GM19351 (cell line): ENCODE measurements at regions not wholly inside any gene's neighbourhood (a gene's known extent, or its start where the extent isn't known, plus 50 kb on each side); places are given as distances from the start of the nearest gene placed in this dataset.

Experiments used
- ATAC-seq: cut with Tn5 transposase; IDR thresholded peaks from one replicate; pipeline ENCODE4 v1.9.1; 2021; ENCODE audit warnings: mild to moderate bottlenecking, moderate library complexity; ENCODE audit not compliant: unreplicated experiment

- no peak for ATAC-seq
Observed at GRCh38 chr1:47627016-47627415, 189.2 kb downstream of the FOXD2 start.

- ATAC-seq, result no peak
Observed at GRCh38 chr1:47627471-47628370, 189.9 kb downstream of the FOXD2 start.

- ATAC-seq, result no peak
Observed at GRCh38 chr1:47629201-47629600, 191.4 kb downstream of the FOXD2 start.

- no peak for ATAC-seq
Observed at GRCh38 chr1:47630346-47630745, 192.5 kb downstream of the FOXD2 start.

GRCh38 chr1:47631411-47631995, 193.7 kb downstream of the FOXD2 start:
- ATAC-seq, result no peak

GRCh38 chr1:47635111-47635510, 197.3 kb downstream of the FOXD2 start:
- no peak for ATAC-seq

GRCh38 chr1:47635597-47635996, 197.8 kb downstream of the FOXD2 start:
- no peak for ATAC-seq

GRCh38 chr1:47637111-47637685, 199.4 kb downstream of the FOXD2 start:
- ATAC-seq, result no peak

- ATAC-seq, result no peak
Observed at GRCh38 chr1:47638240-47638639, 200.4 kb downstream of the FOXD2 start.

GRCh38 chr1:47638713-47639112, 200.9 kb downstream of the FOXD2 start:
- ATAC-seq, result no peak

- ATAC-seq, result no peak
Observed at GRCh38 chr1:47643306-47644211, 205.7 kb downstream of the FOXD2 start.

GRCh38 chr1:47644212-47644573, 206.3 kb downstream of the FOXD2 start:
- ATAC-seq, result no peak

GRCh38 chr1:47645151-47645550, 207.3 kb downstream of the FOXD2 start:
- no peak for ATAC-seq

- ATAC-seq, result no peak
Observed at GRCh38 chr1:47646676-47647075, 208.8 kb downstream of the FOXD2 start.

- ATAC-seq, result no peak
Observed at GRCh38 chr1:47647327-47647845, 209.5 kb downstream of the FOXD2 start.

GRCh38 chr1:47650205-47650604, 212.4 kb downstream of the FOXD2 start:
- ATAC-seq, result no peak

GRCh38 chr1:47650611-47651010, 212.8 kb downstream of the FOXD2 start:
- no peak for ATAC-seq

- ATAC-seq, result no peak
Observed at GRCh38 chr1:47651311-47652089, 213.7 kb downstream of the FOXD2 start.

GRCh38 chr1:47655521-47656300, 217.9 kb downstream of the FOXD2 start:
- no peak for ATAC-seq
